HG02840 (cell line): ENCODE measurements at regions not wholly inside any gene's neighbourhood (a gene's known extent, or its start where the extent isn't known, plus 50 kb on each side); places are given as distances from the start of the nearest gene placed in this dataset.
"Not testable (repeated sequence)": the region's sequence is repeated elsewhere in the genome, so short reads cannot be mapped to it uniquely, and the experiment has no call there.

Source experiments
- ATAC-seq: cut with Tn5 transposase; IDR thresholded peaks from one replicate; pipeline ENCODE4 v1.9.1; 2021; ENCODE audit warnings: mild to moderate bottlenecking, moderate library complexity, moderate number of reproducible peaks; ENCODE audit not compliant: unreplicated experiment, low FRiP score

DNA sequence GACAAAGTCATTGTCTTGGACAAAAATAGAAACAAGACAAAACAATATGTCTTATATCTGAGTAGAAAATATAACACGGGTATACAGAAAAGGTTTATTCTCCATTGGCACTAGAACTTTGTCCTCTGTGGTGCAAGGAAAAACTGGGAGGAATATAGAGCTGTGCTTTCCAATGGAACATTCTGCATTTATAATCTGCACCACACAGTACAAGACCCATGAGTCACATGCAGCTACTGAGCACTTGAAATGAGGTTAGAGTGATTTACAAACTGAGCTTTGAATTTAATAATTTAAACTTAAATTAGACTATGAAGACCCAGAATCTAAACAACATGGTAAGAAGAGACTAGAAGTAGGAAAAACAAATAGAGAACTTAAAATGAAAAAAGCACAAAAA, 86.1 kb downstream of the RAP2A start:
- no peak for ATAC-seq

DNA sequence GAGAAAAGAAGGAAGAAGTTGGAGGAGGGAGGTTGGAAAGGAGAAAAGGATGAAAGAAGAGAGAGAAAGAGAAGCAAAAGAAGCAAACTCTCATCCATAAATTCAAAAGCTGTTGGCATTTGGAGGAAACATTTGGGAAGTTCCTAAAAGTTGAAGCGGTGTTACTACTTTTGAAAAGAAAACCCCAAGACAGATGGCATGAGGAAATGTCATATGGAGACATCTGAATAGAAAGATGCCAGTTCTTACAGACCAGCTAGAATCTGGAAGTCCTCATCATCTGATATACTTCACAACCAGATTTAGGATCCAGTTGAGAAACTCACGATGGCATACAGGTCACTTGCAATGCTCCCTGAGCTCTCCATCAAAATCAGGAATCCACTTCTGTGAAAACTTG, 86.9 kb downstream of the RAP2A start:
- no peak for ATAC-seq

DNA sequence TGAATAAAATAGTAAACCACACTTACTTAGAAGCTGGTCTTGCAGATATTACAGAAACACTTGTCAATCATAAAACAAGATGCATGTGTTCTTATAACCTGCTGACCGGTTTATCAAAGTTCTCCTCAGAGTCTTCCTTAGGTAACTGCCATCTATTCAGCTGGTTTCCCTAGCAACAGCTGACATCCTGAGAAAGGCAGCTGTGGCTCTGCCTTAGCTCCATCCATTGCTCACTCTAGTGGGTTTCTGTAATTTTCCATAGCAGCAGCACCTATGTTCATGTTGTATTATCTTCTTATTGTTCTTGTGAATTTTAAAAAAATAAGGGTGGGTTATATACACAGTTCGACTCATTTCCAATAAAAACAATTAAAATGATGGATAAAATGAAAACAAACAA, 87.8 kb downstream of the RAP2A start:
- no peak for ATAC-seq

DNA sequence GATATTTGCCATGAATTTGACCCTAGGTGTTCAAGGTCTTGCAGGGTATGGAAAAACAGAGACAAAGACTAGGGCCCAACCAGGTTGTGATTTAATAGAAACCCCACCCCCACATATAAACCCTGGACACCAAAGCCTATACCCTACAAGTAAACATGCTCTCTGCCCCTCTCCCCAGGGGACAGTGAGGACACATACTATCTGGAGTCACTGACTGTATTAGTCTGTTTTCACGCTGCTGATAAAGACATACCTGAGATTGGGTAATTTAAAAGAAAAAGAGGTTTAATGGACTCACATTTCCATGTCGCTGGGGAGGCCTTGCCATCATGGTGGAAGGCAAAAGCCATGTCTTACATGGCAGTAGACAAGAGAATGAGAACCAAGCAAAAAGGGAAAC, 88.3 kb downstream of the RAP2A start:
- ATAC-seq = no peak

DNA sequence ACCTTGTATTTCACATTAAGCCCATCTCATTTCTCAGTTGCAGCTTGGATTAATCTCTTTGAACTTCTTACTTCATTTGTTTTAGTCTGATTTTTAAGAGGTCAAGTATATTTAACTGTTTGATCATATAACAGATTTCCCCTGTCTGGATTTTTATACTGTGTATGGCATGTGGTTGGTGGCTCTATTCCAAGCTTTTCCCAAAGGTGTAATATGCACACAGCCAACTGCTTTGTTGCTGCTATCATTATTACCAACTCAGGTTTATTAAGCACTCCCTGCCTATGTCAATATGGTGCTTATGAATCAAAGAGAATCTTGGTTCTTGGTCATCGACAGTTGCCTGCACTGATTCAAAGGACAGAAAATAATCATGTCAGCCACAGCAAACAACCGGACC, 92.6 kb downstream of the RAP2A start:
- ATAC-seq = no peak

DNA sequence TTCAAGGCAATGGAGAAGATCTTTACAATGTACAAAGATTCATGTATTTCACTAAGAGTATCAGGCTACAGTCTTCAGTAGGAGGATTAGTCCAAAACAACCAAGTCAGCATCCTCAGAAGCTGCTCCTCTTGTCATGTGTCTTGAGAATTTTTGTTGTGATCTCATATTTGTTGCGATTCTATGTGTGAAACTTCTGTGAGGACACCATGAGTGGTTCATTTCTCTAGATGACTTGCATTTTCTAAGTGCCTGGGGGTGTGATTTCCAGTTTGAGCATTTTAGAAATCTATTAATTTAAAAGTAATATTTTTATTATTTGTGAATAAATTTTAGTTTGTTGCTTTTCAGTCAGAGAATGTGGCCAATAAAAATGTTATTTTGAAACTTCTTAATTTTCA, 94.5 kb downstream of the RAP2A start:
- no peak for ATAC-seq

DNA sequence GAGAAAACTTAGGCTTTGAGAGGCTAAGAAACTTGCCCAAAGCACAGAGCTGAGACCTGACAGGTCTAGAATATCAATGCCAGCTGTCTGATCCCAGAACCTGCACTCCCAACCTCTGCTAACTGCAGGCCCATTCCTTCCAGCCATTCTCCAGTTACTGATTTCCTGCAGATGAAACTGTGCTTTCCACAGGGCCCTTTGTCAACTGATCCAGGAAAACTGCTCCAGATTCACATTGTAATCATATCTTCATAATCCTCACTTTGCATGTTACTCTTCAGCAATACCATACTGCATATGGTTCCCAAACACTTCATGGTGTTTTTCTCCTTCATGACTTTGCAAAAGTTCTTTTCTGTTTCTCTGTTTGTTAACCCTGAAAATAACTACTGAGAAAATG, 100.6 kb downstream of the RAP2A start:
- no peak for ATAC-seq

DNA sequence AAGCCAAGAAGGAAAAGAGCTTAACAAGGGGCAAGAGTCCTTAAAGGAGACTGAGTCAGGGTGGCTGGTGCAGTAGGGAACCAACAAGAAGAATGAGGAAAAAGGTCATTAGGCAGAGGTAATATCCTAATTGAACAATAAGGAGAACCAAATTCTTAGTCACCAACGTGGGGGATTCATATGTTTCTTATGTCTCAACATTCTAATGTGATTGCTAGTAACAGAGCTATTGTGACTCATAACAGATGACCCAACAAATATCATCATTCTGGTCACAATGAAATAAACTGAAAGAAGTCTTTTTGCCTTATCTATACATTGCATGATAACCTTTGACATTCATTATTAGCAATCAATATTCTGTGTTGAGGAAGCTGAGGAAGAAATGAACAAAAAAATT, 101.6 kb downstream of the RAP2A start:
- no peak for ATAC-seq

DNA sequence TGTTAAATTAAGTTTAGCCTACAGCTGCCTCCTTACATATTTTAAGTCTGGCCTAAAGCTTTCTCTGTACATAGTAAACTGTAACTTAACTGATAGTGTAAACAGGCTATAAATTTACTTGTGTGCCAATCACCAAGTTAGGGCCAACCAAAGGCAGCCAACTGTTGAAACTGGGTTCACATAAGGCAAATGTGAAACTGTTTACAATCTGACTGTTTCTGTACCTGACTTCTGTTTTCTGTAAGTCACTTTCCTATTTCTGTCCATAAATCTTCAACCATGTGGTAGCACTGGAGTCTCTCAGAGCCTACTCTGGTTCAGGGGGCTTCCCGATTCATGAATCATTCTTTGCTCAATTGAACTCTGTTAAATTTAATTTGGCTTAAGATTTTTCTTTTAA, 103.1 kb downstream of the RAP2A start:
- ATAC-seq = peak; percentile 68

DNA sequence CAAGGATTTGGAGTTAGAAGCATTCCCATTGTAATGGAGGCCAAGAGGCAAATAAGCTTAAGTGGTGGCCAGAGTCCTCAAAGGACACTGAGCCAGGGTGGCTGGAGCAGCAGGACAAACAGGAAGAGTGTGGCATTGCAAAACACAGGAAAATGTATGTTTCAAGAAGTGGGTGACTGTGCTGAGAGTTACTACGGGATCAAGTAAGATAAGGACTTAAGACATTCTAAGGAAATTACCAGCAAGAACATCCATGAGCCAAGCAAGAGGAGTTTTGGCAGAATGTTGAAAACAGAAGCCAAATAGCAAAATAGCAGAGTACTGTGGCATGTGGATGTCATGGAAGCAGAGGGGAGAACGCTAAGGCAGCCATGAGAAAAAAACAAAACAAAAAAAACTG, 104.2 kb downstream of the RAP2A start:
- no peak for ATAC-seq

DNA sequence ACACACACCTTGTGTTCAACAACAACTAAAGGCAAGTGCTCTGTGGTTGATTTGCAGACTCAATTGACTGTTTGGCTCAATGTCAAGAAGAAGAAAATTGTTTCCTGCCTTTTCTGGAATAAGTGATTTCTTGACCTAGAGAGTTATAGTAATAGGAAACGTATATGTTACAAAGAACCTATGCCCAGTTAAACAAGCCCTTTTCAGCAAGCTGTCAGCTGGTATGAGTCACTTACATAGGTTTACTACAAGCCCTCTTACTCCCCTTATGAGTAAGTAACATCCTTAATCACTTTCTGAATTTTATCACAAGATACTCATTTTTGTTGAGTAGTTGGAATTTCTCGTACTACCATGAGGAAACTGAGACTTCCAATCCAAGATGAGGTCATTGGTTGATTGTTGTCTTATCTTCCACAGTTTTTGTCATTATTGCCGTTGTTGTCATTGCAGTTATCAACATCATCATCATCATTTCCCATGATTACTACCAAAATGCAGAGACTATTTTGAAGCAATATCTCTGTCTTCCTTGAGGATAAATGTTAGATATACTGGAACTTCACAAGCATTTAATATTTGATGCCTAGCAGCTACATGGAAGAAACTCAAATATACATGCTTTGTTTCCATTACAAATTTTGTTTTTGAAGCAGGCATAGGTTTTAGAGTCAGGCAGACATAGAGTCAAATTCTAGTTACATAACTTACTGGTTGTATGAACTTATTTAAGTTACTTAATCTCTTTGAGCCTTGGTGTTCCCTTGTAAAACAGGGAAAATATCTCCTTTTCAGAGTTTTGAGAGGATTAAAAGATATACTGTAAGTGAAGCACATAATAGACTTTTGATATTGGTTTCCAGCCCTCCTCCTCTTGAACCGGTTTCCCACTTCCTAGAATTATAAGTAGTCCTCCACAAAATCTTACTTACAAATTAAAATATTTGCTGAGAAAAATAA, 106.0 kb downstream of the RAP2A start:
- peak; percentile 50 for ATAC-seq

DNA sequence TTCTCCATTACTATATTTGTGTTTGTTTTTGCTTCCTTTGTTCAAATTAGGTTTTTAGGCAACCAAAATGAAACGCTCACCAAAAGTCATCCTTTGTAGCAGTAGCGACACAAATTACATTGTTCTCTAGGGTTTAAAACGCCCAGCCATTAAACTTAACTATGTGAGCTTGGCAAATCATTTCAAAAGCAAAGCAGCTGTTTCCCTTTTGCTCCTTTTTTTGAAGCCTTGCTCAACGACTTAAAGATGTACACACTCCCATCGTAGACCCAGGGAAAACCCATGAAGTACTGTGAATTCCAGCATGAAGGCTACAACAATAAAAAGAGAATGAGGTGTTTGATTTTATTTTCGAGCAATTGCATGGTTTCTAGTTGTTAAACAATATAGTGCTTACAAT, 106.7 kb downstream of the RAP2A start:
- no peak for ATAC-seq

DNA sequence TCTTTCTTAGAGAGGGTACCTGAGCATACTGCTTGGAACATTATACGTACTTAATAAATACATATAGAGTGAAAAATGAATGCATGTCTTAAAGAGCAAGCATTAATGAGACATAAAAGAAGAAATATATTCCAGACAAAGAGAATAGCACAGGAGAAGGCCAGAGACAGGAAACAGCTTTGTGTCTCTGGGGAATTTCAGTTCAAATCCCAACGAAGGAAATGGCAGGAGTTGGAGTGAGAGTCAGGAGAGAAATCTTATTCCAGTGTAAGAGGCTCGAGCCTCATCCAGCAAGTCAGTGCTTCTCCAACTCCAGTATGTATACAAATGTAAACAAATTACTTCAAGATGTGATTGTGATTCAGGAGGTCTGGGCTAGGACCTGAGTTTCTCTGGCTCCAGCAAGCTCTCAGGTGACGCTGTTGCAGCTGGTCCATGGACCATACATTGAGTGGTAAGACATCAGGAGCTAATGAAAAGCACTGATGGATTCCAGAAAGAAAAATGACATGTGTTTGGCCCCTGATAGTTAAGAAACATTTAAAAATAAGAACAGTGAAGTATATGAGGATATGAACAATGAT, 108.2 kb downstream of the RAP2A start:
- no peak for ATAC-seq

DNA sequence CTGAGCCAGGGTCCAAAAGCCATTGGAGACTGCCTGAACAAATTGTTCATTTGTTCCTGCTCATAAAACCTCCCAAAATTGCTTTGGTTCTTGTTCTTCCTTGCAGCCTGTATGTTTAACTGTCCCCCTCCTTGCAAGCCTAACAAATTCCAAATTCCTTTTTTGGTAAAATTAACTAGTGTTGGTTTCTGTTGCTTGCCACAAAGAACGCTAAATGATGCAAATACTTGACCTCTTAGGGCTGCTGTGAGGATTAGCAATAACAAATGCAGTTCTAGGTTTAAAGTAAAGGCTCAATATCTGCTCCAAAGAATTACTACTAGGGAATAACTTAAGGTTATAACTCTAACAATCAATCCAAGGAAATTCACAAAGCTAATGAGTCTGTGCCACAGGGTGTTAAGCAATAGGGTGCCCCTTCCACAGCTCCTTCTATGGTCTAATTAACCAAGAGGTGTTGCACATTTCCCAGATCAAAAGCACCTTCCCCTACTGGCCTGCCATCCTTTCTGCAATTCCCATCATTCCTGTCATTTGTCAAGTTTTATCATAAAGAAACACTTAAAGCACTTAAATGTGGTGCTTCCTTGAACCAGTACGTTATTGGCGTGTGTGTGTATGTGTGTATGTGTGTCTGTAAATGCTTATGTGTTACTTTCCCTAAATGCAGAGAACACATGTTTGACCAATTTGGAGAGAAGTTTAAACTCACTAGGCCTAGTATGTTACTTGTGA, 110.2 kb downstream of the RAP2A start:
- no peak for ATAC-seq

DNA sequence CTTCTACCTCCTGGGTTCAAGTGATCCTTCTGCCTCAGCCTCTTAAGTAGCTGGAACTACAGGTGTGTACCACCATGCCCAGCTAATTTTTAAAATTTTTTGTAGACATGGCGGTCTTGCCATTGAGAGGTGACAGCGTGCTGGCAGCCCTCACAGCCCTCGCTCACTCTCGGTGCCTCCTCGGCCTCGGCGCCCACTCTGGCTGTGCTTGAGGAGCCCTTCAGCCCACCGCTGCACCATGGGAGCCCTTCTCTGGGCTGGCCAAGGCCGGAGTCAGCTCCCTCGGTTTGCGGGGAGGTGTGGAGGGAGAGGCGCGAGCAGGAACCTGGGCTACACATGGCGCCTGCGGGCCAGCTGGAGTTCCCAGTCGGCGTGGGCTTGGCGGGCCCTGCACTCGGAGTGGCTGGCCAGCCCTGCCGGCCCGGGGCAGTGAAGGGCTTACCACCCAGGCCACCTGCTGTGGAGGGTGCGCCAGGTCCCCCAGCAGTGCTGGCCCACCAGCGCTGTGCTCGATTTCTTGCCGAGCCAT, 111.1 kb downstream of the RAP2A start:
- ATAC-seq = not testable (repeated sequence)

DNA sequence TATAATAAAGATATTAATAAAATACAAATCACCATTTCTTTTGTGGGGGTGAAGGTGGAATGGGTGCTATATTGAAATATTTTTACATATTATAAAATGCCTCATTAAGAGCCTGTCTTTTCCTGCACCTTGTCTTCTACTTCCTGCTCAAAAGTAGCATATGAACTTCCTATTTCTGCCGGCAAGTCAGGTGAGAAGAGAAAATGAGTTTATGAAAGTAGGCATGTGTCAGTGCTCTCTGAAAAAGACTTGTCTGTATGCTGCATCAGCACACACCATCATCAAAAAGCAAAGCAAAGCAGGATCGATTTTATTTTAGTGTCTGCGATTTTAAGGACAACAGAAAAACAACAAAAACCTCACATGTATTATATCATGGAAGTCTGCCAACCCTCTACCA, 114.2 kb downstream of the RAP2A start:
- ATAC-seq = no peak

DNA sequence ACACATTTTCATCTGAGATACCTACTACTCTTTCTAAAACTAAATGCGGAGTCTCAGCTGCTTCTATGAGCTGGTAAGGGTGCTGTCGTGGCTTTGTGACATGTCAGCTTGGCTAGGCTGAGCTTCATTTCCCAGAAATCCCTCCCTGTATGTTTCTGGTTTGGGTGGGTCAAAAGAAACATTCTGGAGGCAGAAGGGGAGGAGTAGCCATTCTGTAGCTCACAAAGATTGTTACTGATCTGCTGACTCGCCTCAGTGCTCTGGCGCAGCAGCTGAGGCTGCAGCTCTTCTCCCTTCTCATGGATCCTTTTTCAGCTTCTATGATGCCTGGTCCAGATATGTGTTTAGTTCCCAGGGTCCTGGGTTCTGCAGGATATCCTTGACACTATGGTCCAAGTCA, 114.7 kb downstream of the RAP2A start:
- no peak for ATAC-seq

DNA sequence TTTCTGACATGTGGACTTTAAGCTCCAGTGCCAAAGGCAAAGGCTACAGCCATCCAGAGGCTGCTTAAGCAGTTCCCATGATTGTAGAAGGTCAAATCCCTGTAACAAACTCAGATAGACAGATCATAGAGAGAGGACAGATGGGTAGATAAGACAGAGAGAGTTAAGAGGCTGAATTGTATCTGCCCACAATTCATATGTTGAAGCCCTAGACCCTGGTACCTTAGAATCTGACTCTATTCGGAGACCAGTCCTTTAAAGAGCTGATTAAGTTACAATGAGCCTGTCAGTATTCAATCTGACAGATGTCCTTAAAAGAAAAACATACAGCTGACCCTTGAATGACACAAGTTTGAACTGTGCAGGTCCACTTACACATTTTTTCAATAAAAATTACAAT, 115.2 kb downstream of the RAP2A start:
- ATAC-seq = no peak

DNA sequence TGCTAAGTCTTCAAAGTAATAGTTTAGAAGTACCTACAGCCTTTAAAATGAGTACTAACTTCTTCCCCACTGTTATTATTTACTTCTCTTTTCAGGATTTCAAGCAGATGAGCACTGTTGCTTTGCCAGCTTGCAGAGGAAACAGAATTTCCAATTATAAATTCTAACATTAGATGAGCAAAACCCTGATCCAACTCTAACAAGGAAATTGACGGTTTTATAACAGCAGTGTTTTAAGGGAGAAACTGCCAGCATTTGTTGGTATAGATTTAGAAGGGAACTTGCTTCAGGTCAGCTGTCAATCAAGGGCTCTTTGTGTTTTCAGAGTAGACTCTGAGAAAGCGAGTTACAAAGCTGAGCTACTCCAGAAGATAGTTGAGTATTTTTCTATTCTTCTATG, 120.5 kb downstream of the RAP2A start:
- ATAC-seq = no peak

DNA sequence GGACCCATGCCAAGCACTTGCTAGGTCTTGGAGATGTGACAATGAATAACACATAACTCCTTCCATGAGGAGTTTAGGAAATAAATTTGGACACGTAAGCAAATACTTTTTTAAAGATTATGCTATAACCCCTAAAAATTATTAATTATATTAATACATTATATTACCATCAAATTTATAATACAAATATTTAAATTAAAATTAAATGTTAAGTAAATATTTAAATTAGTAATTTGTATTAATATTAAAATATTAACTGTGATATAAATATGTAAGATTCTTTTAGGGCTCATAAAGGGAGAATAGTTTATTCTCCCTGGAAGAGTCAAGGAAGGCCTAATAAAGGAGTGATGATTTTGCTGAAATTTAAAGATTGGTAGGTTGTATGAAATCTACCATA, 121.1 kb downstream of the RAP2A start:
- ATAC-seq = no peak

DNA sequence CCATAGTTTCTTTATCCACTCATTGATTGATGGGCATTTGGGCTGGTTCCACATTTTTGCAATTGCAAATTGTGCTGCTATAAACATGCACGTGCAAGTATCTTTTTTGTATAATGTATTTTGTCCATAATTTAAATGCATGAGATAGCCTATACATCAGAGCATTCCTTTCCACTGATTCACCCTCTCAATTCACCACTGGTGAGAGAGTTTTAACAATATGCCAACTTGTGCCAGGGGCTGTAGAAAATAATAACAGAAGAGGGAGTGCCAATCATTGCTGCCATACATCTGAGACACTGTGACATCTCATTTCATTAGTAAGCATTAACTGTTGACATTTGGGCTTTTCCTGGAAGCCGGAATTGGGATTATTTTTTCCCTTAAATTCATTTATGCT, 125.1 kb downstream of the RAP2A start:
- no peak for ATAC-seq
